Fibroblast of villous mesenchyme (primary cell): ENCODE measurements at regions not wholly inside any gene's neighbourhood (a gene's known extent, or its start where the extent isn't known, plus 50 kb on each side); places are given as distances from the start of the nearest gene placed in this dataset.

ENCODE experiments used
- DNase-seq: peaks from one replicate; pipeline ENCODE4 v3.0.0-alpha.2; 2010; ENCODE audit warnings: low read depth
- H3K4me3 ChIP-seq: 2 replicates; pipeline ENCODE4 v1.5.1; 2011; ENCODE audit warnings: low read depth, mild to moderate bottlenecking, low read length
- TF ChIP-seq, protein P1 (sequence below): IDR thresholded peaks from 2 replicates; pipeline ENCODE4 v1.5.1; 2012; ENCODE audit warnings: low read depth, mild to moderate bottlenecking, low read length; ENCODE audit not compliant: insufficient read depth

DNA sequence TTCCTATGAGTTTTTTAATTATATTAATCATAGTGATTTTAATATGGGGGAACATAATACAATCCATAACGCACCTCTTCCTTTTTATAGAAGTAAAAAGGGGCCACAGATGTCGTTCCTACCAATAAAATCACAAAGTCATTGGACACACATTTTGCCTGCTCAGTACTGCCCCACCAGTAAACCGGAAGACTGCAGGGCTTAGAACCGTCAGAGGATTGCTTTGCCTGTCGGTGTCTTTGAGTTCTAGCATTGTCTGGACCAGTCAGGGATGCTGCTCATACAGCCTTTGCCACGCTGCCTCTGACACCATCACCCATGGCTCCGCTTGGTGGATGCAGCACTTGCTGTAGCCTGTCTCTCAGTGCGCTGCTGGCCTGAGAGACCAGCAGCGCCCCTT lies 853.6 kb downstream of the C6orf118 start:
- TF ChIP-seq, protein P1, sequence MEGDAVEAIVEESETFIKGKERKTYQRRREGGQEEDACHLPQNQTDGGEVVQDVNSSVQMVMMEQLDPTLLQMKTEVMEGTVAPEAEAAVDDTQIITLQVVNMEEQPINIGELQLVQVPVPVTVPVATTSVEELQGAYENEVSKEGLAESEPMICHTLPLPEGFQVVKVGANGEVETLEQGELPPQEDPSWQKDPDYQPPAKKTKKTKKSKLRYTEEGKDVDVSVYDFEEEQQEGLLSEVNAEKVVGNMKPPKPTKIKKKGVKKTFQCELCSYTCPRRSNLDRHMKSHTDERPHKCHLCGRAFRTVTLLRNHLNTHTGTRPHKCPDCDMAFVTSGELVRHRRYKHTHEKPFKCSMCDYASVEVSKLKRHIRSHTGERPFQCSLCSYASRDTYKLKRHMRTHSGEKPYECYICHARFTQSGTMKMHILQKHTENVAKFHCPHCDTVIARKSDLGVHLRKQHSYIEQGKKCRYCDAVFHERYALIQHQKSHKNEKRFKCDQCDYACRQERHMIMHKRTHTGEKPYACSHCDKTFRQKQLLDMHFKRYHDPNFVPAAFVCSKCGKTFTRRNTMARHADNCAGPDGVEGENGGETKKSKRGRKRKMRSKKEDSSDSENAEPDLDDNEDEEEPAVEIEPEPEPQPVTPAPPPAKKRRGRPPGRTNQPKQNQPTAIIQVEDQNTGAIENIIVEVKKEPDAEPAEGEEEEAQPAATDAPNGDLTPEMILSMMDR: no peak
- DNase-seq: no peak

DNA sequence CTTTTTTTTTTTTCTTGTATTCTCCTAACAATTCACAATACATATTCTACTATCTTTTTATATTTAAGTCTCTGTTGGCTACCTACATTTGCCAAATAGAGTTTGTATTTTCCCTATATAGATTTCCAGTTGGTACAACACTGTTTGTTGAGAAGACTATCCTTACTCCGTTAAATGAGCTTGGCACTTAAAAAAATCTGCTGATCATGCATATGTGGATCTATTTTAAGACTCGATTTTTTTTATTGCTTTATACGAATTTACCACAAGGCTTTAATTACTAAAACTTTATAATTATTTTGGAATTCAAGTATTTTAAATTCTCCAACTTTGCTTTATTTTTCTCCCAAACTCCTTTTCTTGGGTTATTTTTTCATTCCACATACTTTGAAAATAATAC lies 855.6 kb downstream of the C6orf118 start:
- TF ChIP-seq, protein P1: no peak

More for the DNA sequence above, 853.6 kb downstream of the C6orf118 start:
- no peak overlapping the region for H3K4me3 ChIP-seq

DNA sequence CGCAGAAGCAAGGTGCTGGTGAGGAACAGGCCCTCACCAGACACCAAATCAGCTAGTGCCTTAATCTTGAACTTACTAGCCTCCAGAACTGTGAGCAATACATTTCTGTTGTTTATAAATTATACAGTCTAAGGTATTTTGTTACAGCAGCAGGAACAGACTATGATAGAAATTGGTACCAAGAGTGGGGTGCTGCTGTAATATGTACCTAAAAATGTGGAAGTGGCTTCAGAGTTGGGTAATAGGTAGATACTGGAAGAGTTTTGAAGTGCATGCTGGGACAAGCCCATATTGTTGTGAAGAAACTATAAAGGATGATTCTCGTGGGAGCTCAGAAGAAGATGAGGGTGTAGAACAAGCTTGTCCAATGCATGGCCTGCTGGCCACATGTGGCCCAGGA lies 866.8 kb downstream of the C6orf118 start:
- no peak for DNase-seq
- TF ChIP-seq, protein P1: no peak
- H3K4me3 ChIP-seq: no peak overlapping the region

More for the DNA sequence above, 855.6 kb downstream of the C6orf118 start:
- H3K4me3 ChIP-seq: no peak overlapping the region
- DNase-seq: no peak

DNA sequence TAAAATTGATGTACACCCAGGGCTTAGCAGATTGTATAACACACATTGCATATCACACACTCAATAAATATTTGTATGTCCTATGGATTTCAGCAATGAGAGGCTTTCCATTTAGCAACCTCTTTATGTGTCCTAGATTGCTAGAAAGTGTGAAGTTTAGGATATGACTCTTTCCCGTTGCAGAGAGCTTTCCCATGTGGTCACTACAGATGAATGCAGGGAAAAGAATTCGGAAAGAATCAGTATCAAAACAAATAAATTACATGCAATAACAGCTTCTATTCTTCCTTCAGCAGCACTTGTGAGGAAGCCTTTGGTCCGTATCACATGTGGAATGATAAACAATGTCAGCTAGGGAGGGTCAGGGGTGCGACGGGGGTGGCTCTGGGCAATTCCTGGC lies 870.1 kb downstream of the C6orf118 start:
- TF ChIP-seq, protein P1: no peak
- no peak for DNase-seq
- H3K4me3 ChIP-seq: no peak overlapping the region

DNA sequence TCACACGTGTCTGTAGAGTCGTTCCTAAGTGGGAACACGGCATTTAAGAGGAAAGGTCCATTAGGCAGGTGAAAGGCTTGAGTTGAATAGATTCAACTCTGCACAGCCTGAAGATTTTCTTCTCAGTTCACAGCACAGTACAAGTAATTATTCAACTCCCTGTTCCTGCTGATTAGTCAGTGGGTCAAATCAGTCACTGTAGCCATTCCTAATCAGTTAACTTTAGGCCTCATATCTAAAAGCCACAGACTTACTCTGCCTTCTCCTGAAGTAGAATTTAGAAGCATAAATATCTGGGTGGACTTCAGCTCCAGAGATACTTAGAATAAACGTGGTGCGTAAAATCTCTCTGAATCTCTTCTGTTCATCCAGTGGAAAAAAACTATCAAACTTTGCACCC lies 872.4 kb downstream of the C6orf118 start:
- TF ChIP-seq, protein P1: no peak
- no peak for DNase-seq
- no peak overlapping the region for H3K4me3 ChIP-seq

DNA sequence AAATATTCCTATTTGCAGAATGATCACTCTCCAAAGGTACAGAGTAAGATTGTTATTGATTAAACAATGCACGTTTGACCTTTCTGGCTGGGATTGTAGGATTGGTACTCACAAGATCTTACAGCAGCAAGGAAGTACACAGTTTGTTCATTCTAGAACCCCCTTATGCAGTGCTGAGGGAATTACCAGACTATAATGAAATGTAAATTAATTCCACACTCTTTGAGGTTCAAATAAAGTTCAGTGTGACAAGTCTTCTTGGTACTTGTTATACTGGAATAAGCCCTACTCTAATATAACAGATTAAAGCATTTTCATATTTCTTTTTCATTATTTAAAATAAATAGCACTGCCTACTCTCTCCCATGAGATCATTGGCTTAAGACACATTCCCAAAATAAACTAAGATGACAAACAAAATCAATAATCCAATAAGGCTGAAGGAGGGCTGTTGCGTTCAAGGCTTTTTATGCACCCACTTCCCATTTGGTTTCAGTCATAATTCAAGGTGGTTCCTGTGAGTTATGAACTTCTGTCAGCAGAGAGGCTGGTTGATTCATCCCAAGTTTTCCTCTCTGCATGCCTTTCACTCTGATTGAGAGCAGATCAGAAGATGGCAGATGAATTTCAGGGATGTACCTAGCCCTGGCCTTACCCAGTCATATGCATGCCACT lies 881.5 kb downstream of the C6orf118 start:
- no peak overlapping the region for H3K4me3 ChIP-seq
- TF ChIP-seq, protein P1: no peak
- DNase-seq: no peak

DNA sequence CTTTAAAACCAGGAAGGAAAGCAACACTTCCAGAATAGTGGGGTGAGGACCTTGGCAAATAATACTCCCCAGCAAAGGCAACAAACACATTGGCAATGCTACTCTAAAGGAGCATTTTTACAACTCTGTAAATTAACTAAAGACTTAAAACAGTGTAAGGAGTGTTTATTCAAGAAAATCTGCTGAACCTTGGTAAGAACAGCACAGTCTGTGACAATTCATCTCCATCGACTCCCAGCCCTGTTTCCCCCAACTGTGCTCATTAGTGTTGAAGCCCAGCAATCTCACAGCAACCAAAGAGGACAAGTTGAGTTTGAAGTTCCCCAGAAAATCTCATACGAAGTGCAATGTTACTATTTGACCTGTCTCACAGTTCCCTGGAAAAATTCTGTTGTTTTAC lies 884.9 kb downstream of the C6orf118 start:
- TF ChIP-seq, protein P1: no peak
- no peak for DNase-seq
- H3K4me3 ChIP-seq: no peak overlapping the region
